Activated CD8-positive, alpha-beta T cell treated with anti-CD3 and anti-CD28 coated beads for 36 hours (primary cell): ENCODE measurements at regions not wholly inside any gene's neighbourhood (a gene's known extent, or its start where the extent isn't known, plus 50 kb on each side); places are given as distances from the start of the nearest gene placed in this dataset.

Experiments used
- ATAC-seq: fragments of 200-7000 bp; cut with Tn5 transposase; one replicate; pipeline ENCODE4 v1.10.0; 2021; ENCODE audit warnings: mild to moderate bottlenecking, moderate library complexity
- CTCF ChIA-PET: fragments of 350-600 bp; sonication (Branson Sonifier 250); formaldehyde crosslinking; loops from one replicate; lab custom pipeline; 2021; ENCODE audit warnings: antibody characterized with exemption; lab: Charles Lee
- POLR2A ChIA-PET: fragments of 350-600 bp; sonication (Branson Sonifier 250); formaldehyde crosslinking; loops from one replicate; lab custom pipeline; 2021; ENCODE audit warnings: antibody characterized with exemption; lab: Charles Lee
- DNase-seq: peaks from one replicate; pipeline ENCODE4 v3.0.0-alpha.2; 2020
- H3K27ac Mint-ChIP-seq: one replicate; pipeline ENCODE4 v1.8.0; 2021; ENCODE audit warnings: mild to moderate bottlenecking, mixed read lengths
- H3K27me3 Mint-ChIP-seq: one replicate; pipeline ENCODE4 v1.8.0; 2021; ENCODE audit warnings: mixed read lengths
- H3K36me3 Mint-ChIP-seq: one replicate; pipeline ENCODE4 v1.8.0; 2021; ENCODE audit warnings: low read depth, mixed read lengths
- H3K4me1 Mint-ChIP-seq: one replicate; pipeline ENCODE4 v1.8.0; 2021; ENCODE audit warnings: low read depth, mixed read lengths
- H3K4me3 Mint-ChIP-seq: one replicate; pipeline ENCODE4 v1.8.0; 2021; ENCODE audit warnings: mild to moderate bottlenecking, moderate library complexity, mixed read lengths
- H3K9me3 Mint-ChIP-seq: one replicate; pipeline ENCODE4 v1.8.0; 2021; ENCODE audit warnings: mixed read lengths
- intact Hi-C: fragments of 100-400 bp; cut with micrococcal nuclease; formaldehyde crosslinking; loops from one replicate; pipeline ENCODE4 v1.10.0; 2022
- TF ChIP-seq, protein P1 (sequence below): fragments of 200-600 bp; IDR thresholded peaks from one replicate; pipeline ENCODE4 v1.8.0; 2022; ENCODE audit warnings: antibody characterized with exemption, mild to moderate bottlenecking

GRCh38 chr2:212945526-212945925 is 205.9 kb downstream of the IKZF2 start:
- H3K4me1 Mint-ChIP-seq, result no peaks in the 10 kb centered on the region
- DNase-seq, result no peak
- no peak overlapping the region for H3K27ac Mint-ChIP-seq
- TF ChIP-seq, protein P1, sequence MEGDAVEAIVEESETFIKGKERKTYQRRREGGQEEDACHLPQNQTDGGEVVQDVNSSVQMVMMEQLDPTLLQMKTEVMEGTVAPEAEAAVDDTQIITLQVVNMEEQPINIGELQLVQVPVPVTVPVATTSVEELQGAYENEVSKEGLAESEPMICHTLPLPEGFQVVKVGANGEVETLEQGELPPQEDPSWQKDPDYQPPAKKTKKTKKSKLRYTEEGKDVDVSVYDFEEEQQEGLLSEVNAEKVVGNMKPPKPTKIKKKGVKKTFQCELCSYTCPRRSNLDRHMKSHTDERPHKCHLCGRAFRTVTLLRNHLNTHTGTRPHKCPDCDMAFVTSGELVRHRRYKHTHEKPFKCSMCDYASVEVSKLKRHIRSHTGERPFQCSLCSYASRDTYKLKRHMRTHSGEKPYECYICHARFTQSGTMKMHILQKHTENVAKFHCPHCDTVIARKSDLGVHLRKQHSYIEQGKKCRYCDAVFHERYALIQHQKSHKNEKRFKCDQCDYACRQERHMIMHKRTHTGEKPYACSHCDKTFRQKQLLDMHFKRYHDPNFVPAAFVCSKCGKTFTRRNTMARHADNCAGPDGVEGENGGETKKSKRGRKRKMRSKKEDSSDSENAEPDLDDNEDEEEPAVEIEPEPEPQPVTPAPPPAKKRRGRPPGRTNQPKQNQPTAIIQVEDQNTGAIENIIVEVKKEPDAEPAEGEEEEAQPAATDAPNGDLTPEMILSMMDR, result no peak
- POLR2A ChIA-PET, result no interaction called here
- intact Hi-C loops, result no loop called here
- CTCF ChIA-PET, result no interaction called here
- H3K9me3 Mint-ChIP-seq, result no peaks in the 10 kb centered on the region
- H3K27me3 Mint-ChIP-seq, result no peaks in the 10 kb centered on the region
- H3K36me3 Mint-ChIP-seq, result no peaks in the 10 kb centered on the region
- ATAC-seq, result no peak
- no peak overlapping the region for H3K4me3 Mint-ChIP-seq

- Mint-ChIP-seq H3K4me3 (no peak overlapping the region), H3K27me3 (no peaks in the 10 kb centered on the region), H3K9me3 (no peaks in the 10 kb centered on the region), H3K36me3 (no peaks in the 10 kb centered on the region), H3K27ac (no peak overlapping the region), H3K4me1 (no peaks in the 10 kb centered on the region)
- intact Hi-C loops, result no loop called here
- ChIA-PET POLR2A (no interaction called here), CTCF (no interaction called here)
- DNase-seq, result no peak
- TF ChIP-seq, protein P1, result no peak
- ATAC-seq, result no peak
Observed at GRCh38 chr2:212943351-212943750, 208.1 kb downstream of the IKZF2 start.

- intact Hi-C loops, result no loop called here
- TF ChIP-seq, protein P1, result no peak
- Mint-ChIP-seq H3K9me3 (peaks cover 1% of the 10 kb centered on the region), H3K27me3 (no peaks in the 10 kb centered on the region), H3K4me3 (no peak overlapping the region), H3K4me1 (peaks cover 2% of the 10 kb centered on the region), H3K27ac (no peak overlapping the region), H3K36me3 (no peaks in the 10 kb centered on the region)
- ATAC-seq (no peak), DNase-seq (no peak)
- POLR2A ChIA-PET, result interaction anchor here (1.0 kb wide), 1 partner anchor 207 kb away, joined by 3 read pairs; no protein-coding TSS in a partner anchor
- CTCF ChIA-PET, result interaction anchor here (1.1 kb wide), 2 partner anchors 8 to 10 kb away, joined by 4 read pairs; no protein-coding TSS in a partner anchor
Observed at GRCh38 chr2:212941361-212941760, 210.1 kb downstream of the IKZF2 start.

DNA sequence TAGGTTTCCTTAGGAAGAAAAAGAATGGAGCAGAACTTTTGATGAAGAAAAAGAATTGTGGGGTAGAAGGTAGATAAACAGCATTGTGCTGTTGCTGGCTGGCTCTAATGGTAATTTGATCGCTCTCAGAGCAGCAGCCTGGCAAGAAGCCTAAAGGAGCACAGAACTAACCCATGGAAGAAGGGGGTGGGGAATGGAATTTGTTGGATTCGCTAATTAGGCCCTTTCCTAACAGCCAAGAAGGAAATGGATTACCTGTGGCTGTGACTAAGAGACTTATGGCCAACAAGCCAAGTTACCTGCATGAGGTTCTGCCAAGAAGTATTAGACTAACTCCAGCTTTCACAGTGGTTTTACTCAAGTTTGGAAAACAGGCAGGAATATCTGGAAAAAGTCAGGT is 210.6 kb downstream of the IKZF2 start:
- H3K4me3 Mint-ChIP-seq, result no peak overlapping the region
- POLR2A ChIA-PET, result no interaction called here
- intact Hi-C loops, result no loop called here
- H3K27me3 Mint-ChIP-seq, result no peaks in the 10 kb centered on the region
- no peaks in the 10 kb centered on the region for H3K36me3 Mint-ChIP-seq
- H3K9me3 Mint-ChIP-seq, result peaks cover 1% of the 10 kb centered on the region
- H3K27ac Mint-ChIP-seq, result no peak overlapping the region
- H3K4me1 Mint-ChIP-seq, result peaks cover 2% of the 10 kb centered on the region
- ATAC-seq (no peak), DNase-seq (no peak)
- CTCF ChIA-PET, result interaction anchor here (1.1 kb wide), 2 partner anchors 9 to 10 kb away, joined by 4 read pairs; no protein-coding TSS in a partner anchor
- TF ChIP-seq, protein P1, result no peak

DNA sequence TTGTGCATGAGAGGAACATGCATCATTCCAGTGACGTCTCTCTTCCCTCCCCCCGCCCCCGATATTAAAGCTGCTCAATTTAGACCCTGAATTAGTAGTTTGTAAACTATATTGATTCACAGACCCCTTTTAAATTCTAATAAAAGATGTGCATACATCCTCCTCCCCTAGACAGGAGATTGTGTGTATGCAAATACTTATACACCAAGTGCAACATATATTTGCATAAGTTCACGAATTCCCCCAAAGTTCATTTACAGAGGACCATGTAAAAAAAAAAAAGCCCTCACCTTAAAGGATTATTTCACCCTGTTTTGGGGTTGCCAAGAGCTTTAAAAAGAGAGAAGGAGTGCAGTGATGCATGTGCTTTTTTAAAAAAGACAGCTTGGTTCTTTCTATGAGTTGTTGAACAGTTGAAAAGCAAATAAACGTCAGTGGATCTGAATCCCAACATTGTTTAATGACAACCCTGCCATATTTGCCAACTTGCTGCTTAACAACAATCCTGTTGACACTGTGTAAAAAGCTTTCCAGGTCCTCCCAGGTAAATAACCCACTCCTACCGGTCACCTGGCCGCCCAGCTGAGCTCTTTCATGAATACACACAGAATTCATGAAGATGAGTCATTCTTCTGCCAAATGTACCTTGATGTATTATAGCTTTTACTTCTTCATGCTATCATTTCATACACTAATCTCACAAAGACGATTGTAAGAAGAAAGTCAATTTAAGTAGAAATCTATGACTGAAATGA is 211.5 kb downstream of the IKZF2 start:
- no peak for ATAC-seq
- H3K4me1 Mint-ChIP-seq, result peaks cover 2% of the 10 kb centered on the region
- TF ChIP-seq, protein P1, result no peak

More for the DNA sequence above, 211.5 kb downstream of the IKZF2 start:
- DNase-seq, result no peak
- no peaks in the 10 kb centered on the region for H3K36me3 Mint-ChIP-seq
- POLR2A ChIA-PET, result interaction anchor here (0.9 kb wide), 1 partner anchor 208 kb away, joined by 5 read pairs; no protein-coding TSS in a partner anchor
- H3K27ac Mint-ChIP-seq, result no peak overlapping the region
- no peaks in the 10 kb centered on the region for H3K27me3 Mint-ChIP-seq
- H3K4me3 Mint-ChIP-seq, result no peak overlapping the region
- CTCF ChIA-PET, result no interaction called here
- intact Hi-C loops, result no loop called here
- peaks cover 1% of the 10 kb centered on the region for H3K9me3 Mint-ChIP-seq
